CD4-positive, alpha-beta T cell treated with Interleukin-12 subunit alpha and Interleukin-12 subunit beta, for 1 hour (primary cell): ENCODE measurements at regions not wholly inside any gene's neighbourhood (a gene's known extent, or its start where the extent isn't known, plus 50 kb on each side); places are given as distances from the start of the nearest gene placed in this dataset.

Experiments used
- DNase-seq: peaks from one replicate; pipeline ENCODE4 v3.0.0-alpha.2; 2020

DNA sequence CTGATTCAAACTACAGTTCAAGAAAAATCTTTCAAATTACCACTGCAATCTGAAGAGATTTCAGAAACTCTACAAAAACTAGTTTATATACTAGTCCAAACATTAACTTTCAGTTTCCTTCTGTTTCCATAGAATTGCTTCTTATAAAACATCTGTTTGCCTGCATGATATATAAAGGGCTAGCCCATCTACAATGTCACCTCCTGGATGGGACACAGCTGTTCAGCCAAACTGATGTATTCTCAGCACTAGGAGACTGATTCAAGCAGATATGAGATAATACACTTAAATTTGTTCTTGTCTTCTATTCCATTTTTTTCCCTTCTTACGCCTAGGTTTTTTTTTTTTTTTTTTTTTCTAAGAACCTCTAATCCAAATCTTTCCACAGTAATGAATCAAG is 1569.7 kb upstream of the IGFBP7 start:
- no peak for DNase-seq

GRCh38 chr4:58679051-58679450 is 1568.9 kb upstream of the IGFBP7 start:
- no peak for DNase-seq

- DNase-seq = no peak
Observed at GRCh38 chr4:58669783-58670182, 1559.6 kb upstream of the IGFBP7 start.

- no peak for DNase-seq
Observed at GRCh38 chr4:58665649-58666048, 1555.5 kb upstream of the IGFBP7 start.

GRCh38 chr4:58658701-58659100 is 1548.5 kb upstream of the IGFBP7 start:
- DNase-seq = no peak

GRCh38 chr4:58653251-58653650 is 1543.1 kb upstream of the IGFBP7 start:
- DNase-seq = no peak

- DNase-seq = no peak
Observed at GRCh38 chr4:58649226-58649625, 1539.0 kb upstream of the IGFBP7 start.

DNA sequence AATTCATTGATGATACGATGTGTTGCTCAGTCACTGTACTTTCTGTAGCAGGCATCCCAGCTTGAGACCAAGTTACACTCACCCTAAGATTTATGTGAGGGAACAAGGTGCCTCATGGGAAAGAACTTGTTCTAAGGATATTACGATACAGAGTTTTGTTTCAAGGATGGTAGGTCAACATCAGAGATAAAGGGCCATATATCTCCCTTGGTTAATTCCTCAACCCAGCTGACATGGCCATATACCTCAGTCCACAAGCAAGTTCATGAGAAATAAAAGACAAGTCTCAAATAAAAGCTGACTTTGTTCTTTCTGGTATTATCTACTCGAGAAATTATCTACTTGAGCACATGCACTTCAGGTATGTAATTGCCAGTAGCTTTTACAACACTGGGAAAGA is 1535.9 kb upstream of the IGFBP7 start:
- DNase-seq = no peak

DNA sequence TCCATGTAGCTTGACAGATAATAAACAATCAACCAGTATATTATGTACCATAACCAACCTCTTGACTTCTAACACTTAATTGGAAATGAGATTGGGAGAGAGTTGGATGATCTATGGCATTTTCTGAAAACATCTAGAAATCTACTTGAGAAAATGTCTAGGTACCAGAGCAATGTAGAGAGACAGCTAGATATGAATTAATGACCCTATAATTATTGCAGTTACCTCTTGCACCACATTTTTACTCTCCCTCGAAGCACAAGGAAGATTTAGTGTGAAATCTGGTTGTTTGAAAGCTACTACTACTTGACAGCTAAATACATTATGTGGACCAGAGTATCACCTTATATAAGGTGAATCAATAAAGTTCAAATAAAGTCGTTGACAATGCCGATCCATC is 1534.4 kb upstream of the IGFBP7 start:
- no peak for DNase-seq

DNA sequence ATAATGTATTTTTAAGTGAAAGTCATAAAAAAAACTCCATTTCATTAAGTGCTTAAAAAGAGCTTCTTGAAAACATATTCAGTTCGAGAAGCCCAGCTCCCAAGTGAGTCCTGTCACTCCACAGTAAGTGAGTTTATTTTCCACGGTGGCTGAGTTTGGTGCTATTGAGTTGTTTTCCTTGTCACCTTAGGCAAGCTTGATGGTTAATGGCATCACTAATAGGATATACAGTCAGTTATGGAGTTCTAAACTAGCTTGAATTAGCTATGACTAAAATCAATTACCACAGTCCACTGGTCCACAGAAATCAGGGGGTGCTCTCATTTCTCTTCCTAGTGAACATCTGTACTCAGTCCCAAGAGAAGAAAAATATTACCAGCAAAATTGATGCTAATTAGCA is 1526.2 kb upstream of the IGFBP7 start:
- DNase-seq = no peak

DNA sequence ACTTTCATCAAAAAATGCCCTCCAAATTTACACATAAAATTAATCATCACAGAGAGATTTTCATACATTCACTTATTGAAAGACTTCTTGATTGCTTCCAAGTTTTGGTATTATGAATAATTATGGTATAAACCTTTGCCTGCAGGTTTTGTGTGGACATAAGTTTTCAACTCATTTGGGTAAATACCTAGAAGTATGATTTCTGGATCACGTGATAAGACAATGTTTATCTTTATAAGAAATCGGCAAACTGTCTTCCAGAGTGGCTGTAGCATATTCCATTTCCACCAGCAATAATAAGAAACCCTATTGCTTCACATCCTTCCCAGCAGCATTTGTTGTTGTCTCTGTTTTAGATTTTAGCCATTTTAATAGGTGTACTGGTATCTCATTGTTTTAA is 1507.0 kb upstream of the IGFBP7 start:
- DNase-seq = no peak

- no peak for DNase-seq
Observed at GRCh38 chr4:58611012-58611411, 1500.8 kb upstream of the IGFBP7 start.

DNA sequence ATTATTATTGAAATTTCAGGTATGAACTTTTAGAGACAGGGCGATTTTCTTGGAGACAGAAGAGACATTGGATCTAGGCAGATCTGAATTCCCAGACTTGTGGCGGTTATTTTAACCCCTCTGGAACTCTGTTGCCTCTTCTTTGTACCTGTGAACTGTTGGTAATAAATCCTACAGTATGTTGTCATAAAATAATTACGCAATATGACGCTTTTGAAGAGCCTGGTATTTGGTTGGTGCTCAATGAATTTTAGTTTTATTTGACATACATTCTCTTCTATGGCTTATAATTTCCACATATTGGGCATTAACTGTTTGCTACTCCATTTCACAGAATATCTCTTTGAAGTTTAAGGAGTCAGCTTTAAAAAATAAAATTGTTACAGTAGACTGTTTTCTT is 1496.1 kb upstream of the IGFBP7 start:
- no peak for DNase-seq

DNA sequence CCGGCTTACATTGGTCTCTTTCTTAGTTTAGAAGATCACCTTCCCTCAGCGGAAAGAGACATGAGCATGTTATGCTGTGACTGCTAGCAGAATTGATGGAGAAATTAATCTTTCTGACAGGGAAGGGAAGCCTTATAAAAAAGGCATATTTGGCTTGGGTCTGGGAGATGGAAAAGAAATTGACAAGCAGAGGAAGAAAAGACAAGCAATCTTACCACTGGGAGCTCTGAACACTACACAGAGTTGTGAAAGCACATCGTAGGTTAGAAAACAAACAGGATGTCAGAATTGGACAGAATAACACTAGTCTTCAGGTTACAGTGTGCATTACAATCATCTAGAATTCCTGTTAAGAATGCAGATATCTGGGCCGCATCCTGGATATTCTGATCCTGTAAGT is 1493.8 kb upstream of the IGFBP7 start:
- DNase-seq = no peak

DNA sequence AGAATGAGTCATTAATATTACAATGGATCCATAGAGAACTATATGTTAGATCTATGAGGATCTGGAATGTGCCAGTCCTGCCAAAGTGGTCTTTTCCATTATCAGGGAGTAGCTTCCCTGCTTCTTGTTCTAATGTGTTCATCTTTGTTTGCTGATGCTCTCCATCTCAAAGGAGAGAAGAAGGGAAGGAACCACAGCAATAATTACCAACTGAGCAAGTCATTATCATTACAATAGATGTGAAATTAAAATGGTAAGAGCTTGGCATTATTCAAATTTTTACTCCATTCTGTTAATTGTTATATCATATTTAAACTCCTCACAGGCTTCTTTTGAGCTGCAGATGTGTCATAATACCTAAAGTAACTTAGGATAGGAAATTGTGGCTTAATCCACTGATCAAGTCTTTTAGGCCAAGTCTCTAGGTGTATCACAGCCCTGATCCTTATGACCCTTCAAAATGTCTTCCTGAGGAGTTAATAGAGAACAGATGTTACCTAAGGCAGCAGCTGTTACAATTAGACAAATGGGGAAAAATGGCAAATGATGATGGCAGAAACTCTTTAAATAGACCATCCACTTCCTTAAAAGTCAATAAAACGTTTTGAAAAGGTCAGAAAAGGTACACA is 1492.7 kb upstream of the IGFBP7 start:
- DNase-seq = no peak

DNA sequence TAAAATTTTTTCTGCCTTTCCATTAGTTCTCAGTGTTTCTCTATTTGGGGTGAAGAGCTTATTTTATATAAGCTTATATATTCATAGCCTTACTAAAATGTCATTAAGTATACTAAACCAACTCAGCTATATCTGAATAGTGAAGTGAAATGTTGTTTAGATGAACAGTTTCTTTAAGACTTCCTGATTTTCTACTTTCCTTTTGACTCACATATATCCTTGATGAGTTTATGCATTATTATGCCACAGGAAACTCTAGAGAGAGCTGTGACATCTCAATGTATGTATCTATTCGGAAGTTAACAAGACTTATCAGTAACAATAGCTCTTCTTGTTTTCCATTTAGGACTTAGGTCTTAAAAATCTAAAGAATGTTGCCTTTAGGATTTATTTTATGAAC is 1491.8 kb upstream of the IGFBP7 start:
- DNase-seq = no peak

DNA sequence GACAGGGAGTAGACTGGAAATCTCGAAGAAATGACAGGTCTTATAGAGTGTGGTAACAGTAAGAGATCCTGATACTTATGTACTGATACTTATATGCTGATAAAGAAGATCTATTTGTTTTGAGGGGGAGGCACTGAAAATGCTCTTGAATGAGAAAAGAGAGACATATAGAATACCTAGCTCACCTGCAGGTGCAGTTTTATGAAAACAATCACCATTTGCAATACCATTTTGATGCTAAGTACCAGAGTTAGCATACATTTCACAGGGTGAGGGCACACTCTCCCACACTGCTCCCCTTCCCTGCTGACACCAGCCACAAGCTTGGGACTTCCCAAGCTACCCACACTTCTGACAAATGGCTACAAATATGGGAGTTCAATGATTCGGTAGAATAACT is 1490.1 kb upstream of the IGFBP7 start:
- DNase-seq = no peak

DNA sequence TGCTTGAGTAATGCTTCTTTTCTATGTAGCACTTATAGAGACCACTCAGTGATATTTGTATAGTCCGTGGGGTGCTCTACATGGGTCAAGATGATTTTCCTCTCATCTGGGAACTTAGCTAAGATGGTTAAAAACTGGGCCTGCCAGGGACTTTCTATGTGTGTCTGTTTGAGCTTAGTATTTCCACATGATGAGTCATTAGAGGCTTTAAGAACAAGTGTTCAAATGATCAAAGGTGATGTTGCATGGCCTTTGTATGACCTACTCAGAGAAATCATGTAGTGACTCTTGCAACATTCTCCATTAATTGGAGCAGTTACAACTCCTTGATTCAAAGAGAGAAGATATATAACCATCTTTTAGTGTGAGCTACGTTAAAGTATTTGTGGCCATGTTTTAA is 1480.5 kb upstream of the IGFBP7 start:
- no peak for DNase-seq

- no peak for DNase-seq
Observed at GRCh38 chr4:58587856-58588255, 1477.7 kb upstream of the IGFBP7 start.

DNA sequence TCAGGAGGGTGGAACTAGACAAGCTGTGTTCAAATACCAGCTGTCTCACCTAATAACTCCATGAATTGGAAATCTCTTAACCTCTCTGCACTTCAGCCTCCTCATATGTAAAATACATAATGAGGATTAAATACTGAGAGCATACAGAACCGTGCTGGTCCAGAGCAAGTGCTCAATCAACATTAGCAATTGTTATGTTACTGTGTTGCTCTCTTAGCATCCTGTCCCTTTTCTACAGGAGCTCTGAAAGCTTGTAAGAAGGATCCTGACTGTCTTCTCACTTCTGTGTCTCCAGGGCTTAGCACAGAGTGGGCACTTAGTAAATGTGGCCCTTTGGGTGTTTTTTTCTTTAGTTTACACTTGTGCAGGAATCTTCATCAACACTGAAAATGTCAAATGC is 1456.1 kb upstream of the IGFBP7 start:
- DNase-seq = no peak

- DNase-seq = no peak
Observed at GRCh38 chr4:58564695-58565475, 1454.7 kb upstream of the IGFBP7 start.

DNA sequence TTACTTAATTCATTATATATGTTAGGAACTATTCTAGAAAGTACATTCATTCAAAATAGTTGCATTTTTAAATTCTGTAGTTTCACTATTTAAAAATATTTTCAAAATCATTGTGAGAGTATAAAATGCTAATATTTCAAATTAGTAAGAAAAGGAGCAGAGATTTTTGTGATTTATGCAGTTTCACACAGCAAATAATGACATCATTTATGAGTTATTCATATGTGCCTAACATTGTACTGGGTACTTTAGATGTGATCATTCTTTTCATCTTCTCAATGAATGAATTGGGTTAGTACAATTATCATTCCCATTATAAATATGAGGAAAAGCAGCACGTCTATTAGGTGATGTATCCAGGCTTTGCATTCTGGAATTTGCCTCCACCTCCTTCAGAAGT is 1451.0 kb upstream of the IGFBP7 start:
- DNase-seq = no peak

- DNase-seq = no peak
Observed at GRCh38 chr4:58560736-58561135, 1450.6 kb upstream of the IGFBP7 start.

DNA sequence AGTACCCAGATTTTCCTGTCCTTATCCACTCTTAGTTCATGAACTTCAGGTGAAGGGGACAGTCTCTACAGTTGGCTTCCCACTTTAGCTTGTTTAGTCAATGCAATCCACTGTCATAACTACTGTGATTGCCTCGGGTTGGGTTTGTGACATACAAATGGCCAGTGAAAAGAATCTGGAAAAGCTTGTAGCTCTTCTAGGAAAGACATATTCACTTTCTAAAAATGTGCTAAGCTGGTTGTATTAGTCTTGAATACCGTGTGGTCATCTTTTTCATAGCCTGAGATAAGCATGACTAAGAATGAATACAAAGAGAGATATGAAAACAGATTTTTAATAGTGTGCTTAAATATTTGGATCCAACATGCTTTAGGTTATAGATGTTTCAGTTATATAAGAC is 1443.5 kb upstream of the IGFBP7 start:
- no peak for DNase-seq

DNA sequence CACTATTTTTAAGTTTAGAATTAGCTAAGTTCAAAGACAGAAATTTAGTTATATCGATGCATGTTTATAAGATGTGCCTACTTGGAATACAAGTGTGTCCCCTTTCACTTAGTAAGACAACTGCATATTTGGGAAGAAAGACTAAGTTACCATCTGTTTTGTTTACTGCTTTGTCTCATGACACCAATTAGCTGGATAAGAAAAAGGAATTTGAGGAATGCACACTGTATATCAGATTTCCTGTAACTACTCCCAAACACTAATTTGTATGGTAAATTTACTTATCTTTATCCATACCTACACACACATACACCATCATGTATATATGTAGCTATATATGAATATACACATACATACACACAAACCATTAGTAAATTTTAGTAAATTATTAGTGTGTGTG is 1442.8 kb upstream of the IGFBP7 start:
- DNase-seq = no peak
